ENCODE measurements at regions not wholly inside any gene's neighbourhood (a gene's known extent, or its start where the extent isn't known, plus 50 kb on each side); places are given as distances from the start of the nearest gene placed in this dataset.
"Not testable (repeated sequence)": the region's sequence is repeated elsewhere in the genome, so short reads cannot be mapped to it uniquely, and the experiment has no call there.

GRCh38 chr16:32066016-32066651, 187.0 kb upstream of the TP53TG3D start:
- H3K4me3 Mint-ChIP-seq; DNase-seq (ENCODE audit: extremely low spot score, unreplicated experiment); H3K4me1 Mint-ChIP-seq (ENCODE audit: unreplicated experiment); H3K9me3 Mint-ChIP-seq; H3K27ac Mint-ChIP-seq; H3K27me3 Mint-ChIP-seq; H3K36me3 Mint-ChIP-seq: not testable (repeated sequence)

DNA sequence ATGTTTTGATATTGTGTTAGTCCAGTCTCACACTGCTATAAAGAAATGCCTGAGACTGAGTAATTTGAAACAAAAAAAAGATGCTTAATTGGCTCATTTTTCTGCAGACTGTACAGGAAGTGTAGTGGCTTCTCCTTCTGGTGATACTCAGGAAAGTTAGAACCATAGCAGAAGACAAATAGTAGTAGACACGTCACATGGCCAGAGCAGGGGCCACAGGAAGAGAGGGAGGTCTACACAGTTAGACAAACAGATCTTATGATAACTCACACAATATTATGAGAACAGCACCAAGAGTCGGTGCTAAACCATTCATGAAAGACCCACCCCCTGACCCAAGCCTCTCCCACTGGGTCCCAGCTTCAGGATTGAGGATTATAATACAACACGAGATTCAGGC, 181.5 kb upstream of the TP53TG3D start:
- not testable (repeated sequence) for DNase-seq (ENCODE audit: extremely low spot score, unreplicated experiment); H3K27ac Mint-ChIP-seq; H3K27me3 Mint-ChIP-seq; H3K36me3 Mint-ChIP-seq; H3K9me3 Mint-ChIP-seq; H3K4me3 Mint-ChIP-seq; H3K4me1 Mint-ChIP-seq (ENCODE audit: unreplicated experiment)

DNA sequence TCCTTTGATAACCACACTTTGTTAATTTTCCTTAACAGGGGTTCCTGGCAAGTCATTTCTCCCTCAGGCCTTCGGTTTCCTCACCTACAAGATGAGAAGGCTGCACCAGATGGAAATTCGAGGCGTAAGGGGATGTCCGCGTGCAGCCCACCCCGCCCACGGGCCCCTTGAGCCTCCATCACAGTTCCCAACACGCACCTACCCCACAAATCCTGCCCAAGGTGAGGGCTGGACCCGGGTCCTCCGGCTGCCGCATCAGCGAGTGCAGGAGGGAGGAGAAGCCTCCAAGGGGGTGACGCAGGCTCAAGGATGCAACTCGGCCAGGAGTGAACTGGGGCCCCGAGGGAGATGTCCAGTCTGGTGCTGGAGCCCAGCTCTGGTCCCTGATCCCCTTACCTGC, 169.2 kb upstream of the TP53TG3D start:
- H3K27ac Mint-ChIP-seq; H3K4me3 Mint-ChIP-seq; H3K4me1 Mint-ChIP-seq (ENCODE audit: unreplicated experiment): not testable (repeated sequence)

DNA sequence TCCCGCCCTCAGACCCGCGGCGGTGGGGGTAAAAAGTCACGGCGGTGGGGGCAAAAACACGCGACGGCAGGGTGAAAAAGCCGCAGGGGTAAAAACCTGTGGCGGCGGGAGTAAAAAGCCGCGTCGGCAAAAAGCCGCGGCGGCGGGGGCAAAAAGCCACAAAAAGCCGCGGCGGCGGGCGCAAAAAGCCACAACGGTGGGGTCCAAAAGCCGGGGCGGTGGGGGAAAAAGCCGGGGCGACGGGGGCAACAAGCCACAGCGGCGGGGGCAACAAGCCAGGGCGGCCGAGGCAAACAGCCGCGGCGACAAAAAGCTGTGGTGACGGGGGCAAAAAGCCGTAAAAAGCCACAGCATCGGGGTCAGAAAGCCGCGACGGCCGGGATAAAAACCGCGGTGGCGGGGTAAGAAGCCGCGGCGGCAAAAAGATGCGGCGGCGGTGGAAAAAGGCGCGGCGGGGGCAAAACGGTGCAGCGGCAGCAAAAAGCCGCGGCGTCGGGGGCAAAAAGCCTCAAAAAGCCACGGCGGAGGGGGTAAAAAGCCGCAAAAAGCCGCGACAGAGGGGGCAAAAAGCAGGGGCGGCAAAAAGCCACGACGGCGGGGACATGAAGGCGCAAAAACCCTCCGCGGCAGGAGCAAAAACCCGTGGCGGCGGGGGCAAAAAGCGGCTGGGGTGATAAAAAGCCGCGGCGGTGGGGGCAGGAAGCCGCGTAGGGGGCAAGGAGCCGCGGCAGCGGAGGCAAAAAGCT, 168.3 kb upstream of the TP53TG3D start:
- not testable (repeated sequence) for H3K27ac Mint-ChIP-seq; H3K4me3 Mint-ChIP-seq; H3K4me1 Mint-ChIP-seq (ENCODE audit: unreplicated experiment)

More for the DNA sequence above, 169.2 kb upstream of the TP53TG3D start:
- H3K36me3 Mint-ChIP-seq; DNase-seq (ENCODE audit: extremely low spot score, unreplicated experiment); H3K27me3 Mint-ChIP-seq; H3K9me3 Mint-ChIP-seq: not testable (repeated sequence)

GRCh38 chr16:32085438-32086141, 167.5 kb upstream of the TP53TG3D start:
- not testable (repeated sequence) for H3K36me3 Mint-ChIP-seq; H3K27me3 Mint-ChIP-seq; DNase-seq (ENCODE audit: extremely low spot score, unreplicated experiment); H3K9me3 Mint-ChIP-seq; H3K4me1 Mint-ChIP-seq (ENCODE audit: unreplicated experiment); H3K27ac Mint-ChIP-seq; H3K4me3 Mint-ChIP-seq

More for the DNA sequence above, 168.3 kb upstream of the TP53TG3D start:
- not testable (repeated sequence) for H3K36me3 Mint-ChIP-seq; H3K27me3 Mint-ChIP-seq; H3K9me3 Mint-ChIP-seq; DNase-seq (ENCODE audit: extremely low spot score, unreplicated experiment)

GRCh38 chr16:32115562-32115961, 137.5 kb upstream of the TP53TG3D start:
- H3K9me3 Mint-ChIP-seq; H3K4me1 Mint-ChIP-seq (ENCODE audit: unreplicated experiment); H3K4me3 Mint-ChIP-seq; DNase-seq (ENCODE audit: extremely low spot score, unreplicated experiment); H3K27me3 Mint-ChIP-seq; H3K36me3 Mint-ChIP-seq; H3K27ac Mint-ChIP-seq: not testable (repeated sequence)

DNA sequence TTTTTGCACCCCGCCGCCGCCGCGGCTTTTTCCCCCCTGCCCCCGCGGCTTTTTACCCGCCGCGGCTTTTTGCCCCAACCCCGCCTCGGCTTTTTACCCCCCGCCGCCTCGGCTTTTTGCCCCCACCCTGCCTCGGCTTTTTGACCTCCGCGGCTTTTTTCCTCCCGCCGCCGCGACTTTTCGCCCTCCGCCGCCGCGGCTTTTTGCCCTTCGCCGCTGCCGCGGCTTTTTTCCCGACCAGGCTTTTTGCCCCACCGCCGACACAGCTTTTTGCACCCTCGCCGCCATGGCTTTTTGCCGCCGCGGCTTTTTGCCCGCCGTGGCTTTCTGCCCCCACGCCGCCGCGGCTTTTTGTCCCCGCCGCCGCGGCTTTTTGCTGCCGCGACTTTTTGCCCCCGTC, 137.0 kb upstream of the TP53TG3D start:
- no peaks in the 10 kb centered on the region for H3K4me1 Mint-ChIP-seq (ENCODE audit: unreplicated experiment)
- DNase-seq (ENCODE audit: extremely low spot score, unreplicated experiment): peak; percentile 55
- TF ChIP-seq, protein P1, sequence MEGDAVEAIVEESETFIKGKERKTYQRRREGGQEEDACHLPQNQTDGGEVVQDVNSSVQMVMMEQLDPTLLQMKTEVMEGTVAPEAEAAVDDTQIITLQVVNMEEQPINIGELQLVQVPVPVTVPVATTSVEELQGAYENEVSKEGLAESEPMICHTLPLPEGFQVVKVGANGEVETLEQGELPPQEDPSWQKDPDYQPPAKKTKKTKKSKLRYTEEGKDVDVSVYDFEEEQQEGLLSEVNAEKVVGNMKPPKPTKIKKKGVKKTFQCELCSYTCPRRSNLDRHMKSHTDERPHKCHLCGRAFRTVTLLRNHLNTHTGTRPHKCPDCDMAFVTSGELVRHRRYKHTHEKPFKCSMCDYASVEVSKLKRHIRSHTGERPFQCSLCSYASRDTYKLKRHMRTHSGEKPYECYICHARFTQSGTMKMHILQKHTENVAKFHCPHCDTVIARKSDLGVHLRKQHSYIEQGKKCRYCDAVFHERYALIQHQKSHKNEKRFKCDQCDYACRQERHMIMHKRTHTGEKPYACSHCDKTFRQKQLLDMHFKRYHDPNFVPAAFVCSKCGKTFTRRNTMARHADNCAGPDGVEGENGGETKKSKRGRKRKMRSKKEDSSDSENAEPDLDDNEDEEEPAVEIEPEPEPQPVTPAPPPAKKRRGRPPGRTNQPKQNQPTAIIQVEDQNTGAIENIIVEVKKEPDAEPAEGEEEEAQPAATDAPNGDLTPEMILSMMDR (conservative IDR thresholded peaks at IDR 0.05): no peak
- H3K36me3 Mint-ChIP-seq: no peaks in the 10 kb centered on the region
- no peaks in the 10 kb centered on the region for H3K9me3 Mint-ChIP-seq
- no peaks in the 10 kb centered on the region for H3K27me3 Mint-ChIP-seq
- H3K27ac Mint-ChIP-seq: no peak overlapping the region
- H3K4me3 Mint-ChIP-seq: no peak overlapping the region

DNA sequence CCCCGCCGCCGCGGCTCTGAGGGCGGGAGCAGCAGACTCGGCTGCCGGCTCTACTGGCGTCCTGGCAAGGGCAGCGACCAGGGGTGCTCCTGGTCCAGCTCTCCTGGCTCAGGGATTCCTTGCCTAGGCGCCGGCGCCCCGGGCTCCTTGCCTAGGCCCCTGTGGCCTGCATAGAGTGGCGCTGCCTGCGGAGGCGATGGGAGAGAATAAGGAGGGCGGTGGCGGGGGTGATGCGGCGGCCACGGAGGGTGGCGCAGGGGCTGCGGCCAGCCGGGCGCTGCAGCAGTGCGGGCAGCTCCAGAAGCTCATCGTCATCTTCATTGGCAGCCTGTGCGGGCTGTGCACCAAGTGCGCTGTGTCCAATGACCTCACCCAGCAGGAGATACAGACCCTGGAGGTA, 136.6 kb upstream of the TP53TG3D start:
- H3K4me3 Mint-ChIP-seq; H3K27ac Mint-ChIP-seq; DNase-seq (ENCODE audit: extremely low spot score, unreplicated experiment); H3K9me3 Mint-ChIP-seq; H3K36me3 Mint-ChIP-seq; H3K4me1 Mint-ChIP-seq (ENCODE audit: unreplicated experiment); H3K27me3 Mint-ChIP-seq: not testable (repeated sequence)

GRCh38 chr16:32120372-32120771, 132.7 kb upstream of the TP53TG3D start:
- not testable (repeated sequence) for DNase-seq (ENCODE audit: extremely low spot score, unreplicated experiment); H3K27me3 Mint-ChIP-seq; H3K4me3 Mint-ChIP-seq; H3K36me3 Mint-ChIP-seq; H3K4me1 Mint-ChIP-seq (ENCODE audit: unreplicated experiment); H3K9me3 Mint-ChIP-seq; H3K27ac Mint-ChIP-seq

DNA sequence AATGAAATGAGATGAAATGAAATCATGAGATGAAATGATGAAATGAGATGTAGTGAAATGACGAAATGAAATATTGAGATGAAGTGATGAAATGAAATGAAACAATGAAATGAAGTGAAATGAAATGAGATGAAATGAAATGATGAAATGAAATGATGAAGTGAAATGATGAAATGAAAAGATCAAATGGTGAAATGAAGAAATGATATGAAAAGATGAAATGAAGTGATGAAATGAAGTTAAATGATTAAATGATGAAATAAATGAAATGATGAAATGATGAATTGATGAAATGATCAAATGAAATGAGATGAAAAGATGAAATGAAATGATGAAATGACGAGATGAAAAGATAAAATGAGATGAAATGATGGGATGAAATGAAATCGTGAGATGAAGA, 132.3 kb upstream of the TP53TG3D start:
- not testable (repeated sequence) for H3K4me1 Mint-ChIP-seq (ENCODE audit: unreplicated experiment); DNase-seq (ENCODE audit: extremely low spot score, unreplicated experiment); H3K9me3 Mint-ChIP-seq; H3K27ac Mint-ChIP-seq; H3K4me3 Mint-ChIP-seq; H3K36me3 Mint-ChIP-seq; H3K27me3 Mint-ChIP-seq

DNA sequence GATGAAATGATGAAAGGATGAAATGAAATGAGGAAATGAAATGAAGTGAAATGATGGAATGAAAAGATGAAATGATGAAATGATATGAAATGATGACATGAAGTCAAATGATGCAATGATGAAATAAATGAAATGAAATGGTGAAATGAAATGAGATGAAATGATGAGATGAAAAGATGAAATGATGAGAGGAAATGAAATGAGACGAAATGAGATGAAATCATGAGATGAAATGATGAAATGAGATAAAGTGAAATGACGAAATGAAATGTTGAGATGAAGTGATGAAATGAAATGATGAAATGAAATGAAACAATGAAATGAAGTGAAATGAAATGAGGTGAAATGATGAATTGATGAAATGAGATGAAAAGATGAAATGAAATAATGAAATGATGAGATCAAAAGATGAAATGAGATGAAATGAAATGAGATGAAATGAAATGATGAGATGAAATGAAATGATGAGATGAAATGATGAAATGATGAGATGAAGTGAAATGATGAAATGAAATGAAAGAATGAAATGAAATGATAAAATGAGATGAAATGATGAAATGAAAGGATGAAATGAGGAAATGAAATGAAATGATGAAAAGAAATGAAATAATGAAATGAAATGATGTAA, 131.7 kb upstream of the TP53TG3D start:
- H3K36me3 Mint-ChIP-seq, H3K27ac Mint-ChIP-seq, H3K4me3 Mint-ChIP-seq: not testable (repeated sequence)

GRCh38 chr16:32152434-32152833, 100.7 kb upstream of the TP53TG3D start:
- H3K36me3 Mint-ChIP-seq; H3K4me1 Mint-ChIP-seq (ENCODE audit: unreplicated experiment); H3K9me3 Mint-ChIP-seq; DNase-seq (ENCODE audit: extremely low spot score, unreplicated experiment); H3K27me3 Mint-ChIP-seq; H3K27ac Mint-ChIP-seq; H3K4me3 Mint-ChIP-seq: not testable (repeated sequence)

More for the DNA sequence above, 131.7 kb upstream of the TP53TG3D start:
- not testable (repeated sequence) for H3K27me3 Mint-ChIP-seq; H3K4me1 Mint-ChIP-seq (ENCODE audit: unreplicated experiment); H3K9me3 Mint-ChIP-seq; DNase-seq (ENCODE audit: extremely low spot score, unreplicated experiment)
